GM12875 (cell line): ENCODE measurements at regions not wholly inside any gene's neighbourhood (a gene's known extent, or its start where the extent isn't known, plus 50 kb on each side); places are given as distances from the start of the nearest gene placed in this dataset.

Experiments used
- H3K4me3 ChIP-seq: one replicate; pipeline ENCODE4 v1.5.1; 2011; ENCODE audit warnings: low read depth, low read length, control low read depth
- CTCF ChIP-seq: IDR thresholded peaks from 2 replicates; pipeline ENCODE4 v1.5.1; 2011; ENCODE audit warnings: low read depth, mild to moderate bottlenecking, control low read depth, inconsistent platforms, low read length, moderate library complexity, borderline replicate concordance; ENCODE audit not compliant: insufficient read depth

DNA sequence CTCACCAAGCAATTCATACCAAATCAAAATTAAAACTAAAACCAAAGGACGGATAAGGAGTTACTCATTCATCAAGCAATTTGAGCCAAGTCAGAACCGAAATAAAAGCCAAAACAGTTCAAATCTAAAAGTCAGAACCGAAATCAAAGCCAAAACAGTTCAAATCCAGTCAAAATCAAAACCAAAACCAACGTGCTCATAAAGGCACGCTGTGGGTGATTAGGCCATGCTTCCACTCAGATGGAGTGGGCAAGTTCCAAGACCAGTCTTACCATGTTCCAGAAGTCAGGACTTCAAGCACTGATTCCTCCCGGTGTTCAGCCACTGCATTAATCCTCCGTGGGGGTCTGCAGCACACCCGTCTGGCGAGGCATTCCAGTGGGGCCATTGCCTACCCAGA lies 409.3 kb downstream of the TGFB2 start:
- no peak overlapping the region for H3K4me3 ChIP-seq
- TF ChIP-seq CTCF = no peak

DNA sequence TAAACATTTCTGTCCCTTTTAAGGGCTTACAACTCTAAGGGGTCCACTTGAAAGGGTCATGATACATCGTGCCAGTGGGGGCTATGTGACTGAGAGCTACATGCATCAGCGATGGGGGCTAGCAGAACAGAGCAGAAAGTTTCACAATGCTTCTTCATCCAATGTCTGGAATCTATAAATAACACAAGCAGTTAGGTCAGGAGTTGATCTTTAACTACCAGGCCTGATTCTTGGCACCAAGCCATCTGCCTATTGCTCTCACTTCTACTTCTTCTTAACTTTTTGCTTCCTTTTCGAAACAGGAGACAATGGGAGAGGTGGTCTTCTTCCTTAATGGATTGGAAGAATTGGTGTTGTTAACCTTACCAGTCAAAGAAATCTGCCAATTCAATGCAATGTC lies 410.0 kb downstream of the TGFB2 start:
- TF ChIP-seq CTCF = no peak
- no peak overlapping the region for H3K4me3 ChIP-seq

DNA sequence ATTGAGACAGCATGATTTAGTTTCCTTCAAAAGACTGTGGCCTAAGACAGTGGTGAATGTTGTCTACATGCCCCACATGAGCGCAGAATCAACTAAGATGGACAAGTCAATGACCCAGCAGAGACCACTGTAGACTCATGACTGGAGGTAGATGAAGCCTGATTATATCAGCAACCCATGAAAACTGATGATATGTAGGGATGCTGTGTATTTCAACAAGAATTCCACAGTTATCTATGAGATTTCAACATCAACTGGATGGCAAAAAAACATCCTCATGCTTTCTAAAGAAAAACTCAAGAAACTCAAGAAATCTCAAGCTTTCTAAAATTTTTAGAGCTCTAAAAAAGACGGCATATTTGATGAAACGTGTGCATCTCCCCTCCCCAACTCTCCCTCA lies 413.9 kb upstream of the LYPLAL1 start:
- TF ChIP-seq CTCF = no peak
- no peak overlapping the region for H3K4me3 ChIP-seq

GRCh38 chr1:218760601-218761570 lies 412.8 kb upstream of the LYPLAL1 start:
- H3K4me3 ChIP-seq = no peak overlapping the region
- TF ChIP-seq CTCF = no peak

DNA sequence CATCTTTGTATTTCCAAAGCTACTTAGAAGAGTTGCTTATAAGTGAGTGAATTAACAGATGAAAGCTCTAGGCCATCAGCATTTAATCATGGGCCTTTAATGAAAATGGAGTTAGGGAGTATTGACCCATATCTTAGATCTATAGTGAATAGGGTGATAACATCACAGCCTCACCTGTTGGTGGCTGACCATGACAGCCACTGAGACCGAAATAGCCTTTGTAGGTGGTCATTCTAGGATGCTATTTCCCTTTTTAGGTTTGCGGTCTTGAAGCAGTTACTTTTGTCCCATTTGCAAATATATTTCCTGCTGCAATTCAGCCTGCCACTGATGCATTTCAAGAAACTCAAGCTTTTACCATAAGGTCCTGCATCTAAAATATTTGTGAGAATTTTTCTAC lies 410.1 kb upstream of the LYPLAL1 start:
- no peak for TF ChIP-seq CTCF
- H3K4me3 ChIP-seq = no peak overlapping the region

GRCh38 chr1:218765753-218766152 lies 407.9 kb upstream of the LYPLAL1 start:
- H3K4me3 ChIP-seq = no peak overlapping the region
- TF ChIP-seq CTCF = no peak

DNA sequence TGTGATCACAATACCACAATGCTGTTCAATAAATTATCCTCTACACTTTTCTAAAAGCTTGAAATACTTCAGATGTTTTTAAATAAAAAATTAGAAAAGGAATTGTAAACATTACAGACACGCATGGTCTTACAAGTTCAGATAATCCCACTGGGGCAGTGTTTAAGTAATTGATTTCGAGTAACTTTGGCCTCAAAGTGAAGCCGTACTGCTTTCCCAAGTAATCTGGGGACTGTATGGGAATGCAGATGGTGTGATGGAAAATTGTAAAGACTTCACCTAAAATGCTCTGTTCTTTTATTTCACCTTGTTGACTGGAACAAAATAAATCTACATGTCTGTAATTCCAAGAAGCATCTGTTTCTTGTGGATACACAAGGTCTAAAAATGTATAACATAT lies 401.7 kb upstream of the LYPLAL1 start:
- no peak overlapping the region for H3K4me3 ChIP-seq
- no peak for TF ChIP-seq CTCF
